Fibroblast of pulmonary artery (primary cell): ENCODE measurements at regions not wholly inside any gene's neighbourhood (a gene's known extent, or its start where the extent isn't known, plus 50 kb on each side); places are given as distances from the start of the nearest gene placed in this dataset.
"Not testable (repeated sequence)": the region's sequence is repeated elsewhere in the genome, so short reads cannot be mapped to it uniquely, and the experiment has no call there.

ENCODE experiments used
- DNase-seq: peaks from one replicate; pipeline ENCODE4 v3.0.0-alpha.2; 2010; ENCODE audit warnings: low read depth
- H3K4me3 ChIP-seq: replicated peaks from 2 replicates; pipeline ENCODE4 v1.5.1; 2011; ENCODE audit warnings: low read depth, mild to moderate bottlenecking, control low read depth, low read length, moderate library complexity
- CTCF ChIP-seq: IDR thresholded peaks from 2 replicates; pipeline ENCODE4 v1.5.1; 2011; ENCODE audit warnings: mild to moderate bottlenecking, control low read depth, low read length, inconsistent platforms; ENCODE audit errors: missing control alignments

- peak; percentile 56 for DNase-seq
- H3K4me3 ChIP-seq = no peak overlapping the region
- TF ChIP-seq CTCF = no peak
These were observed 68.9 kb upstream of the HNF1B start for GRCh38 chr17:37813751-37814150.

DNA sequence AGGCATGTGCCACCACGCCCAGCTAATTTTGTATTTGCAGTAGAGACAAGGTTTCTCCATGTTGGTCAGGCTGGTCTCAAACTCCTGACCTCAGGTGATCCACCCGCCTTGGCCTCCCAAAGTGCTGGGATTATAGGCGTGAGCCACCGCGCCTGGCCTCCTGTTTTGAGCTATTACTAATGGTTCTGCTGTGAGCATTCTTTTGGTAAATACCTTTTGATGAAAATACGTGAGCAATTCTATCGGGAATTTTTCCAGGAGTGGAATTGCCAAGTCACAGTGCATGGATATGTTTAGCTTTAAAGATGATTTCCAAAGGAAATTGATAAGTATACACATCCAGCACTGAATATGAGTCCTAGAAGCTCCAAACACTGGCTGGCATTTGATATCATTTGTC lies 64.0 kb upstream of the HNF1B start:
- H3K4me3 ChIP-seq, DNase-seq: not testable (repeated sequence)

DNA sequence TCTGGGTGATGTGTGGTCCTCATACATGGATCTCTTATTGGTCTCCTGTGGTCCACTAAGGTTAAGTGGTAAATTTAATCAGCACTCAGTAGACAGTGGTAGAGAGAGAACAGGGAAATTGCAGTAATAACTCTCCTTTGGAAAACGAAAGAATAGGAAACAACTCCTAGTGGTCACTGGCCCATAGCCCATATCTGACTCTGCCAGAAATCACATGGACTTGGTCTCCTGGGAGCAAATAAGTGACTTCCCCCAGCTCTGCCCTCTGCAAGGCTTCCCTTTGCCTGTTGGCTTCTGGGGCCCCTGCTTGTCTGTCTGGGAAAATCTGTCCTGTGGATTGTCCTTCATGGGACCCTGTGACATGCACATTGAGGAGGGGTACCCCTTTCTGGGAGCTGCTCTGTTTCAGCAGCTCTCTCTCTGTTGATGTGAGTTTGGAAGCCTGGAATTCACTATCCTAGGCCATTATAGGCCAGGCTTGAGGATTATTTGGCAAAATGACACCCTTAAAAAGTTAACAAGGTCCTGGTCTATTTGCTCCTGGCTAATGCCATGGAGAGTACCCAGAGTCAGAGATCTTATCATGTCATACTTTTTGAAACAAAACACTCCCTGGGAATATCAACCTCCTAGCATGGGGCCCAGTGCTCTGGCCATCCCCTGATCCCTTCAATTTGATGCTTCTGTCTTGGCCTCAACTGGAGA lies 58.0 kb upstream of the HNF1B start:
- TF ChIP-seq CTCF = no peak
- H3K4me3 ChIP-seq = no peak overlapping the region
- DNase-seq = peak; percentile 72

GRCh38 chr17:37802061-37802595 lies 57.3 kb upstream of the HNF1B start:
- DNase-seq = no peak
- H3K4me3 ChIP-seq = no peak overlapping the region
- no peak for TF ChIP-seq CTCF

DNA sequence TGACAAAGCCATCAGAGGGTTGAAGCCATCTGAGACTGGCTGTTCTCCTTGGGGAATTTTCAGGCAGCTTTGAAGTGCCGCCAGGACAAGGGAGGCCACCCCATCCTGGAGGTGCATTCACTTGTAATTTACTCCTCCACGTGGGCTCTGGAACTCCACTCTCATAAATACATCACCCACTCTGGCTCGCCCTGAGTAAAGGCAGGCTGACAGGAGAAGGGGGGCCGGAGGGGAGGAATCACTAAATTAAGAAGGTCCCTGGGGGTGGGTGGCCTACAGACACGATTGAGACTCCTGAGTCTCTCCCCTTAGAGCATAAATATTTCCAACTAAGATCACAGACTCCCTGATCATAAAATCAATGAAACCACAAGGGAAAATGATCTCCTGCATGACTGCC lies 56.3 kb upstream of the HNF1B start:
- DNase-seq = no peak
- TF ChIP-seq CTCF = no peak
- no peak overlapping the region for H3K4me3 ChIP-seq

DNA sequence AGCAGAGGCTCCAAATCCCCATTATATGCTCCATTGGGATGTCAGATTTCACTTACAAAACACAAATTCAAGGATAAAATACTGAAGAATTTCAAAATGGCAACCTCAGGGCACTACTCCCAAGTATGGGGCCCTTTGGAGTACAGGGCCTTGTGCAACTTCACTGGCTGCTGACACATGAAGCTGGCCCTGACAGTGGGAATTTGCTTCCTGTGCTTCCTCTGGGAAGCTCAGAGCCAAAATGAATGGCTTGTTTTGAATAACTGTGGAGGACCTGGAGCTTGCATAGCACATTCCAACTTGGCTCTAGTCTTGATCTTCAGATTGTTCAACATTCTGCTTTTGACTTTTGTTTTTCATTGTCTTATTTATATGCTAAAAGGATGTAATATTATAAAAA lies 52.3 kb upstream of the HNF1B start:
- peak; percentile 50 for DNase-seq
- no peak for TF ChIP-seq CTCF
- H3K4me3 ChIP-seq = no peak overlapping the region

GRCh38 chr17:37796076-37796475 lies 51.2 kb upstream of the HNF1B start:
- DNase-seq = no peak
- no peak overlapping the region for H3K4me3 ChIP-seq
- TF ChIP-seq CTCF = no peak
